ENCODE measurements at regions not wholly inside any gene's neighbourhood (a gene's known extent, or its start where the extent isn't known, plus 50 kb on each side); places are given as distances from the start of the nearest gene placed in this dataset.

DNA sequence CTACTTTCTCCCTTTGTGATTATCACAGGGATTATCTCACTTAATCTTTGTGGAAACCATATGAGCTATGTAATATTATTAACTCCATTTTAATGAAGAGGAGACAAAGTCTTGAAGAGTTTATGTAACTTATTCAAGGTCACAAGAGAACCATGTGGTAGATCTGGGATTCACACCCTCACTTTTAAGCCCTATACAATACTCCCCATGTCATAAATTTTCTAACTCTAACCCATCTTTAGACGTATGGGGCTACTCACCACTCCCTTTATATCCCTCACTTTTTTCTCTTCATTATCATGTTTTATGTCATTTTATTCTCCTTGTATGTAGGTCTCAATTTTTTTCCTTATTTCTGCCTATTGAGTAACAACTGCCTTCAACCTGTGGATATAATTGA is 126.4 kb upstream of the AHI1 start:
- TF ChIP-seq, protein P1, sequence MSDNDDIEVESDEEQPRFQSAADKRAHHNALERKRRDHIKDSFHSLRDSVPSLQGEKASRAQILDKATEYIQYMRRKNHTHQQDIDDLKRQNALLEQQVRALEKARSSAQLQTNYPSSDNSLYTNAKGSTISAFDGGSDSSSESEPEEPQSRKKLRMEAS (IDR thresholded peaks at IDR 0.05; ENCODE audit: low read depth, low read length): no peak
- TF ChIP-seq, protein P2, sequence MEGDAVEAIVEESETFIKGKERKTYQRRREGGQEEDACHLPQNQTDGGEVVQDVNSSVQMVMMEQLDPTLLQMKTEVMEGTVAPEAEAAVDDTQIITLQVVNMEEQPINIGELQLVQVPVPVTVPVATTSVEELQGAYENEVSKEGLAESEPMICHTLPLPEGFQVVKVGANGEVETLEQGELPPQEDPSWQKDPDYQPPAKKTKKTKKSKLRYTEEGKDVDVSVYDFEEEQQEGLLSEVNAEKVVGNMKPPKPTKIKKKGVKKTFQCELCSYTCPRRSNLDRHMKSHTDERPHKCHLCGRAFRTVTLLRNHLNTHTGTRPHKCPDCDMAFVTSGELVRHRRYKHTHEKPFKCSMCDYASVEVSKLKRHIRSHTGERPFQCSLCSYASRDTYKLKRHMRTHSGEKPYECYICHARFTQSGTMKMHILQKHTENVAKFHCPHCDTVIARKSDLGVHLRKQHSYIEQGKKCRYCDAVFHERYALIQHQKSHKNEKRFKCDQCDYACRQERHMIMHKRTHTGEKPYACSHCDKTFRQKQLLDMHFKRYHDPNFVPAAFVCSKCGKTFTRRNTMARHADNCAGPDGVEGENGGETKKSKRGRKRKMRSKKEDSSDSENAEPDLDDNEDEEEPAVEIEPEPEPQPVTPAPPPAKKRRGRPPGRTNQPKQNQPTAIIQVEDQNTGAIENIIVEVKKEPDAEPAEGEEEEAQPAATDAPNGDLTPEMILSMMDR (IDR thresholded peaks at IDR 0.05; ENCODE audit: low read depth, low read length): no peak
